OCI-LY3 (cell line): ENCODE measurements at regions not wholly inside any gene's neighbourhood (a gene's known extent, or its start where the extent isn't known, plus 50 kb on each side); places are given as distances from the start of the nearest gene placed in this dataset.

Experiments
- EZH2phosphoT487 ChIP-seq: fragments of 200-600 bp; shearing (Covaris generic); IDR thresholded peaks from 2 replicates; pipeline ENCODE4 v1.6.1; 2018; ENCODE audit warnings: antibody characterized with exemption, mixed run types, low read depth
- TF ChIP-seq, protein P1 (sequence below): fragments of 200-600, 300-600 bp; sonication (generic); IDR thresholded peaks from 2 replicates; pipeline ENCODE4 v1.5.1; 2014; ENCODE audit warnings: antibody characterized with exemption, low read length, low read depth

DNA sequence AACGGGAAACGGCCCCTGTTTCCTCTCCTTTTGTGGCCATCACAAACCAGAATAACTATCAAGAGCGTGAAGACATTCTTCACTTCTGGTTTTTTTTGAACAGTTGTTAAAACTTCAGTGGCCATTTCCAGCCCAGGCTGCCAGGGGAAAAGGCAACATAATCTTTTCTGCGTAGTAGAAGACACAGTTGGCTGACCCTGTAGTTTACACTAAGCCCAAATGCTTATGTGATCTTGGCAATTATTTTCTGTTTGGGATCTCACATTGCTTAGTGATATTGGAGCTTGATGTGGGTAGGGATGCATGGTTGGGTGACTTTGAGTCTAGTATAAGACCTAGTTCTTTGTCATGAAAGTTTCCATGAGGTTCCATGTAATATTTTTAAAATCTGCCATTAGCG, 449.4 kb upstream of the CDH4 start:
- TF ChIP-seq, protein P1, sequence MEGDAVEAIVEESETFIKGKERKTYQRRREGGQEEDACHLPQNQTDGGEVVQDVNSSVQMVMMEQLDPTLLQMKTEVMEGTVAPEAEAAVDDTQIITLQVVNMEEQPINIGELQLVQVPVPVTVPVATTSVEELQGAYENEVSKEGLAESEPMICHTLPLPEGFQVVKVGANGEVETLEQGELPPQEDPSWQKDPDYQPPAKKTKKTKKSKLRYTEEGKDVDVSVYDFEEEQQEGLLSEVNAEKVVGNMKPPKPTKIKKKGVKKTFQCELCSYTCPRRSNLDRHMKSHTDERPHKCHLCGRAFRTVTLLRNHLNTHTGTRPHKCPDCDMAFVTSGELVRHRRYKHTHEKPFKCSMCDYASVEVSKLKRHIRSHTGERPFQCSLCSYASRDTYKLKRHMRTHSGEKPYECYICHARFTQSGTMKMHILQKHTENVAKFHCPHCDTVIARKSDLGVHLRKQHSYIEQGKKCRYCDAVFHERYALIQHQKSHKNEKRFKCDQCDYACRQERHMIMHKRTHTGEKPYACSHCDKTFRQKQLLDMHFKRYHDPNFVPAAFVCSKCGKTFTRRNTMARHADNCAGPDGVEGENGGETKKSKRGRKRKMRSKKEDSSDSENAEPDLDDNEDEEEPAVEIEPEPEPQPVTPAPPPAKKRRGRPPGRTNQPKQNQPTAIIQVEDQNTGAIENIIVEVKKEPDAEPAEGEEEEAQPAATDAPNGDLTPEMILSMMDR, result no peak
- TF ChIP-seq EZH2phosphoT487, result no peak
